ENCODE measurements at regions not wholly inside any gene's neighbourhood (a gene's known extent, or its start where the extent isn't known, plus 50 kb on each side); places are given as distances from the start of the nearest gene placed in this dataset.
"Not testable (repeated sequence)": the region's sequence is repeated elsewhere in the genome, so short reads cannot be mapped to it uniquely, and the experiment has no call there.

- intact Hi-C loops (cut with micrococcal nuclease): no loop called here
- no peak for DNase-seq (ENCODE audit: low spot score)
- H3K9me3 Mint-ChIP-seq: no peaks in the 10 kb centered on the region
- H3K4me1 Mint-ChIP-seq (ENCODE audit: low read depth): no peaks in the 10 kb centered on the region
- no peaks in the 10 kb centered on the region for H3K27me3 Mint-ChIP-seq (ENCODE audit: insufficient read depth)
- no peaks in the 10 kb centered on the region for H3K36me3 Mint-ChIP-seq (ENCODE audit: low read depth)
- H3K4me3 Mint-ChIP-seq: no peak overlapping the region
- H3K27ac Mint-ChIP-seq: no peak overlapping the region
Observed at GRCh38 chr10:33477291-33478088, 143.0 kb upstream of the NRP1 start.

GRCh38 chr10:33476757-33477273 lies 142.3 kb upstream of the NRP1 start:
- Mint-ChIP-seq H3K27ac (no peak overlapping the region), H3K27me3 (ENCODE audit: insufficient read depth) (no peaks in the 10 kb centered on the region), H3K9me3 (no peaks in the 10 kb centered on the region), H3K36me3 (ENCODE audit: low read depth) (no peaks in the 10 kb centered on the region), H3K4me3 (no peak overlapping the region), H3K4me1 (ENCODE audit: low read depth) (no peaks in the 10 kb centered on the region)
- DNase-seq (ENCODE audit: low spot score): no peak
- intact Hi-C loops (cut with micrococcal nuclease): no loop called here

- H3K4me3 Mint-ChIP-seq: no peak overlapping the region
- no peak for DNase-seq (ENCODE audit: low spot score)
- H3K27me3 Mint-ChIP-seq (ENCODE audit: insufficient read depth): no peaks in the 10 kb centered on the region
- no peak overlapping the region for H3K27ac Mint-ChIP-seq
- H3K36me3 Mint-ChIP-seq (ENCODE audit: low read depth): no peaks in the 10 kb centered on the region
- H3K4me1 Mint-ChIP-seq (ENCODE audit: low read depth): no peaks in the 10 kb centered on the region
- intact Hi-C loops (cut with micrococcal nuclease): no loop called here
- no peaks in the 10 kb centered on the region for H3K9me3 Mint-ChIP-seq
Observed at GRCh38 chr10:33473688-33474087, 139.2 kb upstream of the NRP1 start.

GRCh38 chr10:33468006-33468405 lies 133.5 kb upstream of the NRP1 start:
- H3K36me3 Mint-ChIP-seq (ENCODE audit: low read depth); H3K27me3 Mint-ChIP-seq (ENCODE audit: insufficient read depth); H3K4me3 Mint-ChIP-seq; intact Hi-C loops (cut with micrococcal nuclease); H3K27ac Mint-ChIP-seq; H3K4me1 Mint-ChIP-seq (ENCODE audit: low read depth); H3K9me3 Mint-ChIP-seq; DNase-seq (ENCODE audit: low spot score): not testable (repeated sequence)

- intact Hi-C loops (cut with micrococcal nuclease): no loop called here
- no peaks in the 10 kb centered on the region for H3K4me1 Mint-ChIP-seq (ENCODE audit: low read depth)
- no peaks in the 10 kb centered on the region for H3K9me3 Mint-ChIP-seq
- H3K27me3 Mint-ChIP-seq (ENCODE audit: insufficient read depth): no peaks in the 10 kb centered on the region
- H3K27ac Mint-ChIP-seq: no peak overlapping the region
- H3K4me3 Mint-ChIP-seq: no peak overlapping the region
- DNase-seq (ENCODE audit: low spot score): no peak
- no peaks in the 10 kb centered on the region for H3K36me3 Mint-ChIP-seq (ENCODE audit: low read depth)
Observed at GRCh38 chr10:33465747-33466146, 131.3 kb upstream of the NRP1 start.

- intact Hi-C loops (cut with micrococcal nuclease): no loop called here
- H3K36me3 Mint-ChIP-seq (ENCODE audit: low read depth): no peaks in the 10 kb centered on the region
- H3K27ac Mint-ChIP-seq: no peak overlapping the region
- no peak overlapping the region for H3K4me3 Mint-ChIP-seq
- DNase-seq (ENCODE audit: low spot score): no peak
- no peaks in the 10 kb centered on the region for H3K27me3 Mint-ChIP-seq (ENCODE audit: insufficient read depth)
- H3K9me3 Mint-ChIP-seq: no peaks in the 10 kb centered on the region
- H3K4me1 Mint-ChIP-seq (ENCODE audit: low read depth): no peaks in the 10 kb centered on the region
Observed at GRCh38 chr10:33463011-33463410, 128.5 kb upstream of the NRP1 start.

GRCh38 chr10:33461295-33461640 lies 126.8 kb upstream of the NRP1 start:
- H3K9me3 Mint-ChIP-seq: no peaks in the 10 kb centered on the region
- H3K4me3 Mint-ChIP-seq: no peak overlapping the region
- no peaks in the 10 kb centered on the region for H3K4me1 Mint-ChIP-seq (ENCODE audit: low read depth)
- H3K27ac Mint-ChIP-seq: no peak overlapping the region
- no peaks in the 10 kb centered on the region for H3K27me3 Mint-ChIP-seq (ENCODE audit: insufficient read depth)
- intact Hi-C loops (cut with micrococcal nuclease): no loop called here
- H3K36me3 Mint-ChIP-seq (ENCODE audit: low read depth): no peaks in the 10 kb centered on the region
- no peak for DNase-seq (ENCODE audit: low spot score)

GRCh38 chr10:33460505-33461294 lies 126.2 kb upstream of the NRP1 start:
- Mint-ChIP-seq H3K36me3 (ENCODE audit: low read depth) (no peaks in the 10 kb centered on the region), H3K9me3 (no peaks in the 10 kb centered on the region), H3K27ac (no peak overlapping the region), H3K4me1 (ENCODE audit: low read depth) (no peaks in the 10 kb centered on the region), H3K27me3 (ENCODE audit: insufficient read depth) (no peaks in the 10 kb centered on the region), H3K4me3 (no peak overlapping the region)
- intact Hi-C loops (cut with micrococcal nuclease): no loop called here
- DNase-seq (ENCODE audit: low spot score): no peak

GRCh38 chr10:33459602-33460001 lies 125.1 kb upstream of the NRP1 start:
- Mint-ChIP-seq H3K36me3 (ENCODE audit: low read depth) (no peaks in the 10 kb centered on the region), H3K4me3 (no peak overlapping the region), H3K4me1 (ENCODE audit: low read depth) (no peaks in the 10 kb centered on the region), H3K27me3 (ENCODE audit: insufficient read depth) (no peaks in the 10 kb centered on the region), H3K9me3 (no peaks in the 10 kb centered on the region), H3K27ac (no peak overlapping the region)
- intact Hi-C loops (cut with micrococcal nuclease): no loop called here
- no peak for DNase-seq (ENCODE audit: low spot score)

- no peaks in the 10 kb centered on the region for H3K9me3 Mint-ChIP-seq
- intact Hi-C loops (cut with micrococcal nuclease): no loop called here
- no peak overlapping the region for H3K4me3 Mint-ChIP-seq
- H3K4me1 Mint-ChIP-seq (ENCODE audit: low read depth): no peaks in the 10 kb centered on the region
- H3K36me3 Mint-ChIP-seq (ENCODE audit: low read depth): no peaks in the 10 kb centered on the region
- DNase-seq (ENCODE audit: low spot score): no peak
- H3K27me3 Mint-ChIP-seq (ENCODE audit: insufficient read depth): peaks cover 3% of the 10 kb centered on the region
- H3K27ac Mint-ChIP-seq: no peak overlapping the region
Observed at GRCh38 chr10:33455029-33455428, 120.6 kb upstream of the NRP1 start.

- no peak overlapping the region for H3K4me3 Mint-ChIP-seq
- no peak overlapping the region for H3K27ac Mint-ChIP-seq
- no peak for DNase-seq (ENCODE audit: low spot score)
- H3K4me1 Mint-ChIP-seq (ENCODE audit: low read depth): no peaks in the 10 kb centered on the region
- H3K9me3 Mint-ChIP-seq: no peaks in the 10 kb centered on the region
- intact Hi-C loops (cut with micrococcal nuclease): no loop called here
- peaks cover 3% of the 10 kb centered on the region for H3K27me3 Mint-ChIP-seq (ENCODE audit: insufficient read depth)
- no peaks in the 10 kb centered on the region for H3K36me3 Mint-ChIP-seq (ENCODE audit: low read depth)
Observed at GRCh38 chr10:33454554-33454953, 120.1 kb upstream of the NRP1 start.

GRCh38 chr10:33453081-33454025 lies 118.9 kb upstream of the NRP1 start:
- intact Hi-C loops (cut with micrococcal nuclease): no loop called here
- no peaks in the 10 kb centered on the region for H3K36me3 Mint-ChIP-seq (ENCODE audit: low read depth)
- no peak overlapping the region for H3K27ac Mint-ChIP-seq
- no peaks in the 10 kb centered on the region for H3K9me3 Mint-ChIP-seq
- no peaks in the 10 kb centered on the region for H3K4me1 Mint-ChIP-seq (ENCODE audit: low read depth)
- H3K27me3 Mint-ChIP-seq (ENCODE audit: insufficient read depth): peaks cover 5% of the 10 kb centered on the region
- no peak for DNase-seq (ENCODE audit: low spot score)
- no peak overlapping the region for H3K4me3 Mint-ChIP-seq

Data from activated T-helper 1 cell treated with anti-CD3 and anti-CD28 coated beads, Interleukin-12 subunit alpha, Interleukin-12 subunit beta, Interleukin-2, Interleukin-4 antibody, amounts not matched to agents 30 ng/mL and 10 ng/mL and 1 ng/mL, durations not matched to agents 14 hours and 24 hours and 36 hours (primary cell).